Choroid plexus epithelial cell (primary cell): ENCODE measurements at regions not wholly inside any gene's neighbourhood (a gene's known extent, or its start where the extent isn't known, plus 50 kb on each side); places are given as distances from the start of the nearest gene placed in this dataset.
"Not testable (repeated sequence)": the region's sequence is repeated elsewhere in the genome, so short reads cannot be mapped to it uniquely, and the experiment has no call there.

Experiments
- DNase-seq: peaks from one replicate; pipeline ENCODE4 v3.0.0-alpha.2; 2010; ENCODE audit warnings: low read depth
- H3K4me3 ChIP-seq: 2 replicates; pipeline ENCODE4 v1.5.1; 2011; ENCODE audit warnings: low read depth, mild to moderate bottlenecking, control low read depth, low read length, moderate library complexity
- CTCF ChIP-seq: conservative IDR thresholded peaks from 2 replicates; pipeline ENCODE4 v1.5.1; 2011; ENCODE audit warnings: low read depth, mild to moderate bottlenecking, control low read depth, inconsistent platforms, low read length, moderate library complexity

- TF ChIP-seq CTCF: no peak
- no peak for DNase-seq
- H3K4me3 ChIP-seq: no peak overlapping the region
Measured at GRCh38 chr7:51869452-51869851, 552.8 kb upstream of the COBL start.

GRCh38 chr7:51867117-51867516 lies 550.5 kb upstream of the COBL start:
- no peak overlapping the region for H3K4me3 ChIP-seq
- TF ChIP-seq CTCF: no peak
- DNase-seq: no peak

GRCh38 chr7:51860305-51860704 lies 543.7 kb upstream of the COBL start:
- no peak for DNase-seq
- H3K4me3 ChIP-seq: no peak overlapping the region
- TF ChIP-seq CTCF: no peak

GRCh38 chr7:51850126-51850525 lies 533.5 kb upstream of the COBL start:
- no peak for DNase-seq
- TF ChIP-seq CTCF: no peak
- H3K4me3 ChIP-seq: no peak overlapping the region

GRCh38 chr7:51847461-51848134 lies 531.0 kb upstream of the COBL start:
- no peak for DNase-seq
- H3K4me3 ChIP-seq: no peak overlapping the region
- no peak for TF ChIP-seq CTCF

GRCh38 chr7:51839130-51839529 lies 522.5 kb upstream of the COBL start:
- H3K4me3 ChIP-seq, DNase-seq: not testable (repeated sequence)

GRCh38 chr7:51827631-51828030 lies 511.0 kb upstream of the COBL start:
- H3K4me3 ChIP-seq: no peak overlapping the region
- no peak for DNase-seq
- no peak for TF ChIP-seq CTCF
